NCI-H510A (cell line): ENCODE measurements at regions not wholly inside any gene's neighbourhood (a gene's known extent, or its start where the extent isn't known, plus 50 kb on each side); places are given as distances from the start of the nearest gene placed in this dataset.

Source experiments
- DNase-seq: peaks from one replicate; lab custom pipeline; 2025; lab: John Stamatoyannopoulos, UW

DNA sequence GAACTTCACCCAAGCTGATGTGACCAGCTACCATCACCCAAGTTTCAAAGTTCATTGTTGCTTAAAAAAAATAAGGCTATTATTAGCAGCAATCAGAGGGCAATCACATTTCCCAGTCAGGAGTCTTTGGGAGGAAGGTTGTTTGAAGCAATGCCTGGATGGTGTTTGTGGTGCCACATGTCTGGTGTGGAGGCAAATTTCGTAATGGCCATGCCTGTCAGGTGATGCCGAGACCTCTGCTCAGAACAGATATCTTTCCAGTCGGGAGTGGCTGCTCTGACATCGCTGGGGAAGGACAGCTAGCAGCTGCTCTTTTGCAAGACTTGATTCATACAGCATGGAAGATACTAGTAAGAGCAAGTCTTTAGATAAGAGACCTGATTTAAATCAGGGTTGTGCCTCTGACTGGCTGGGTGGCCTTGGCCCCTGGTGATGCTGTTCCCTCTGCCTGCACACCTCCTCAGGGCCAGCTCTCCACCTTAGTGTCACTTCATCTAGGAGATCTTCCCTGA, 187.8 kb upstream of the JUN start:
- DNase-seq = no peak

GRCh38 chr1:58975888-58976287, 192.0 kb upstream of the JUN start:
- no peak for DNase-seq

- DNase-seq = no peak
These were observed 192.4 kb upstream of the JUN start for GRCh38 chr1:58976294-58976693.

DNA sequence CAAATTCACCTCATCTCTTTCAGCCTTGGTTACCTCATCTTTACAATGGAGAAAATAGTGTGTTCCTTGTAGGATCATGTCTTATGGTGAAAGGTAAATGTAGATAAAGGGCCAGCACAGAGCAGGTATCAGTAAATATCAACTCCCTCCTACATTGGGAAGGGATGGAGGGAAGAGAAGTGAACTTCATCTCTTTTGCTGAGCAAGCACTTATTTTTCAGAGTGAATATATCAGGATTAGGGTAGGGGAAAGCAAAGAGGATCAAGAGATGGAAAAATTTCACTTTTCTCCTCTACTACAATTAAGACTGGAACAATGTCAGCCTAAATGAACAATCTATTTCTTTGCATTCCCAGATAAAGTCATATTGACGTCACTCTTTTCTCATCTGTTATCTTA, 193.8 kb upstream of the JUN start:
- DNase-seq = no peak

GRCh38 chr1:58978096-58978495, 194.2 kb upstream of the JUN start:
- no peak for DNase-seq

DNA sequence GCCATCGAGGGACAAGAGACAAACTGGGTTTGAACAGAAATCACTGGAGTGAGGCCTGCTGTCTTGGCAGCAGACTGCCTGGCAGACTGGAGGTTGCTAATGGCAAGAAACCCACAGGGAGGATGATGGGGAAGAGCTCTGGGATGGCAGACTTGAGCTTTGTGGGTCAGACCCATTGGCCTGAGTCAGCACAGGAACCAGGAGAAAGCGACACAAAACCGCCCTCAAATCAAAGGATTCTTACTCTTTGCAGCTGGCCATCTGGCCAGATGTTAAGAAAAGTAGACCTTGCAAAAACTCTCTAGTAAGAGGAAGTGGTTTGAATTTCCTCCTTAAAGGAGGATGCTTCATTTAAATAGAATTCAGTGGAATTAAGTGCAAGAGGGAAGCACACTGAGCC, 195.2 kb upstream of the JUN start:
- no peak for DNase-seq

- no peak for DNase-seq
These were observed 195.8 kb upstream of the JUN start for GRCh38 chr1:58979677-58980076.

- no peak for DNase-seq
These were observed 197.5 kb upstream of the JUN start for GRCh38 chr1:58981392-58981791.

- no peak for DNase-seq
These were observed 198.6 kb upstream of the JUN start for GRCh38 chr1:58982259-58982998.

DNA sequence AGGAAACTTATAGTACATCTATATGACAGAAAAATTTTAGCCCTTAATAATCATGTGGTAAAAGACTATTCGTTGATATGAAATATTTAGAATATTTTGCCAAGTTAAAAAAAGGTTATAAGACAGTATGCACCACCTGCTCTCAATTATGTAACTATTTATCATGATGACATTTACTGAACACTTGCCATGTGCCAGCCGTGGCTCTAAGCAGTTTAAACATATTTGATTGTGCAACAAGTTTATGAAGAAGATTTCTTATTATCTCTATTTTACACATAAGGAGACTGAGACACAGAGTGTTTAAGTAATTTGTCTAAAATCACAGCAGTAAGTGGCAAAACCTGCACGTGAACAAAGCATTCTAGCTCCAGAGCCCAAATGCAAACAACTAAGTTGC, 199.3 kb upstream of the JUN start:
- no peak for DNase-seq

DNA sequence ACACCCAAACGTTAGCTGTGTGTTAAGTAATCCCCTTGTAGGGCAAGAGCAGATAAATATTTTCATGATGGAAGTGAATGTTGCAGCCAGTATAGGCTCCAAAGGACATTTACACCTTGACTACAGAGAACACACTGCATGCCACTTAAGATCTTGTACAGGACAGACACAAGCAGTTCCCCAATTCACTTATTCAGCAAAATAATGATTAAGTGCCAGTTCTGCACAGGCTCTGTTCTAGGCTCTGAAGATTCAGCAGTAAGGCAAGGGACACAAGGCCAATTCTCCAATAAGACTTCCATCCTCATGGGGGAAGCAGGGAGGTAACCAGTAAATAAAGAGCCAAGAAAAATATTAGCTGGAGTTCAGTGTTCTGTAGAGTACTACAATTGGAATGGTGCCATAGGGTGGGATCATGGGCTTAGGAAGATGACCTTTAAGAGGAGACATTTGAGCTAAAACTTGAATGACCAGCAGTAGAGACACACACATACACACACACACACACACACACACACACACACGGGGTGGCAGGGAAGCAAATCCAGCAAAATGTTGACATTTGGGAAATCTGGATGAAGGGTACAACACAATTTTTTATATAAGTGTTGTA, 199.9 kb upstream of the JUN start:
- no peak for DNase-seq

GRCh38 chr1:58986996-58987767, 203.3 kb upstream of the JUN start:
- DNase-seq = no peak

DNA sequence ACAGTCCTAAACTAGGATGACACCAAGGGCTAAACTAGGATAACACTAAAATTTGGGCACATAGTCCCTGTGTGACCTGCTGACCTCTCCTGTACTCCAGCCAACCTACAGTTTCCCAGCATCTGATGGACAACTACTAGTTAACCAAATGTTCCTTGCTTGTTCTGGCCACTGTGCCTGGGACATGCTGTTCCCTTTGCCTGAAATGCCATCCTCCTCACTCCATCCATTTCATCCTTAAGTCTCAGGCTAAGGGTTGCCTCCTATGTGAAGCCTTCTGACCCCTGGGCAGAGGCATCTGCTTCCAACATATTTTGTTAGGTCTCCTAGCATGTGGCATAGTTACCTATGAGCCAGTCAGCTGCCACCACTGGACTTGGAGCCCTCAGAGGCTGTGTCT, 204.9 kb upstream of the JUN start:
- DNase-seq = no peak

DNA sequence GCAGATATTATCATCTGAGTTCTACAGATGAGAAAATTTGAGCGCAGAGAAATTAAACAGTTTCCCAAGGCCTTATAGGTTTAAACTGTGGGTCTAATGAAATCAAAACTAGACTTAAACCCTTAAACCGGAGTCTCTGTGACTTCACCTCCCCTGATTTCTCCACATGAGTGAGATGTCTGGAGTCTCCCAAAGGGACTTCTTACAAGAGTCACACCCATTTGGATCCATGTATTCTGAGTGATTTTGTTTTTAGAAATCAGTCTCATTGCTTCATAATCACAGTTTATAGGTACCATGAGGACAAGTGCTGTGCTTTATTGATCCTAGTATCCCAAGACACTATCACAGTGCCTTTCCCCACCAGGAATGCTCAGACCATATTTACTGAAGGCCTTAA, 206.0 kb upstream of the JUN start:
- no peak for DNase-seq

DNA sequence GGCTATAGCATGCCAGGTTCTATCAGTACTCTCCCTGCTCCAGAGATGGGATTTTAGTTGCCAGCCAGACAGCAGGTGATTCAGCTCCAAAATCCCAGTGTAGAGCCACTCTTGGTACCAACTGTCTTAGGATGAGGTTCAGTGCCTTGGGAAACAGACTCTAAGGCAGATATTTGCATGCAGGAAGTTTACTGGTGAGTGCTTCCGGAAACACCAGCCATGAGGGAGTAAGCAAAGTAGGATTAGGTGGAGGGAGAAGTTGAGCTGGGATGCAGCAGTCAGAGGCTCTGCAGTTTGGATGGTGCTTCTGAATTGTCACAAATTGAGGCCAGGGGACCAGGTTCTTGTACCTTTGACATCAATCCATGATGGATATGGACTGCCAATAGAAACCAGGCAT, 207.5 kb upstream of the JUN start:
- no peak for DNase-seq

DNA sequence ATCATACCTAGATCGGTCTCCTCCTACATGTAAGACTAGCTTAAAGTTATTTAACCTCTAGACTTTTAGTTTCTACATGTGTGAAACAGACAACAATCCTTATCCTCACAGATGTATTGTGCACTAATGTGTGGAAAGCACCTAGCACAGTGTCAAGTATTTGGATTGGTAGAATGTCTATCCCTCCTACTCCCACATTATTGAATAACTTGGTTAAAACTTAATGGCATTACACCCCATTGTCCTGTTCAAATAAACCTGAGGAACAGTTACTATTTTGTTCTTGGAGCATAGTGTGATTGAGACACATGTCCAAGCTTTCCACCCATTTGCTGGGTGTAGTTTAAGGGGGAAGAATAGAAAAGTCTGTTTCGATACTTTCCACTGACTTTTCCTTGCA, 208.8 kb upstream of the JUN start:
- no peak for DNase-seq

DNA sequence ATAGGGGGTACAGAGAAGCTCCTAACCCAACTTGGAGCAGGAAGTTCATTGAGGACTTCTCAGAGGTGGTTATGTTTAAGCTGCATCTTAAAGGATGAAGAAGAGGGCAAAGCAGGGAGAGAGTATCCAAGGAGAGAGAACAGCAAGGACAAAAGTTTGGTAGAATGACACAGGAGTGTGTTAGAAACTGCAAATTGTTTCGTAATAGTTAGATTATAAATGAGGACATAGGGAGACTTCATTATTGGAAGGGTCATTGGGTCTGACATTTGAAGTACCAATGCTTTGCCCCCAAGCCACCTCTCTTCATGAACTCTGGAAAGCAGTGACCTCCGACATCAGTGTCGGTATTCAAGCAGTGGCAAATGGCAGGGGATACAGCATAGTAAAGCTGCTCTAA, 209.6 kb upstream of the JUN start:
- no peak for DNase-seq

DNA sequence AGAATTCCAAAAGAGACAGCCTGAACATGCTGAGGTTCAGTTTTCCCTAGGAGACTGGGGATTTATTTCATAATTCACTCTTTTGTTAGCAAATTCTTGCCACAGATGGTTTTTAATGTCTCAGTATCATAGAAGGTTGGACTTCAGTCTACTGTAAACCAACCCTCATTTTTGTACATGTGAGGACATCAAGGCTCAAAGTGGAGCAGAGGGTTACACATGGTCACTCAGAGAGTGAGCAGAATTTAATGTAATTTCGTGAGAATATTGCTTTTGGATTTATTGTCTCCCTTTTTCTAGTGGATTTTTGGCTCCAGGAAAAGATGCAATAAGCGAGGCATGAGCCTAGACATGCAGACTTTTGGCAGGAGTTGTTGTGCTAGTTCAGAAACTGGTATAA, 210.8 kb upstream of the JUN start:
- no peak for DNase-seq

- no peak for DNase-seq
These were observed 212.7 kb upstream of the JUN start for GRCh38 chr1:58996341-58997059.

DNA sequence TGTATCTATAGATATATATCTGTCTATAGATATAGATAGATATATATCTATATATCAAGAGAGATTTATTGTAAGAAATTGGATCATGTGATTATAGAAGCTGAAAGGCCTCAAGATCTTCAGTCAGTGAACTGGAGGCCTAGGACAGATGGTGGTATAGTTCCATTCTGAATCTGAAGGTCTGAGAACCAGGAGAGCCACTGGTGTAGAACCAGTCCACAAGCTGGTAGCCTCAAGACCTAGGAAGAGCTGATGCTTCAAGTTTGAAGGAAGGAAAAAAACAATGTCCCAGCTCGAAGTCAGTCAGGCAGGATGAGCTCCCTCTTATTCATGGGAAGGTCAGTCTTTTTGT, 213.2 kb upstream of the JUN start:
- DNase-seq = no peak

- DNase-seq = no peak
These were observed 213.8 kb upstream of the JUN start for GRCh38 chr1:58997637-58998036.

DNA sequence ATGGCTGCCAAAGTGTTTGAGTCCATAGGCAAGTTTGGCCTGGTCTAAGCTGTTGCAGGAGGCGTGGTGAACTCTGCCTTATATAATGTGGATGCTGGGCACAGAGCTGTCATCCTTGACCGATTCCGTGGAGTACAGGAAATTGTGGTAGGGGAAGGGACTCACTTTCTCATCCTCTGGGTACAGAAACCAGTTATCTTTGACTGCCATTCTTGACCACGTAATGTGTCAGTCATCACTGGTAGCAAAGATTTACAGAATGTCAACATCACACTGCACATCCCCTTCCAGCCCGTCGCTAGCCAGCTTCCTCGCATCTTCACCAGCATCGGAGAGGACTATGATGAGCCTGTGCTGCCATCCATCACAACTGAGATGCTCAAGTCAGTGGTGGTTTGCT, 215.8 kb upstream of the JUN start:
- DNase-seq = no peak

DNA sequence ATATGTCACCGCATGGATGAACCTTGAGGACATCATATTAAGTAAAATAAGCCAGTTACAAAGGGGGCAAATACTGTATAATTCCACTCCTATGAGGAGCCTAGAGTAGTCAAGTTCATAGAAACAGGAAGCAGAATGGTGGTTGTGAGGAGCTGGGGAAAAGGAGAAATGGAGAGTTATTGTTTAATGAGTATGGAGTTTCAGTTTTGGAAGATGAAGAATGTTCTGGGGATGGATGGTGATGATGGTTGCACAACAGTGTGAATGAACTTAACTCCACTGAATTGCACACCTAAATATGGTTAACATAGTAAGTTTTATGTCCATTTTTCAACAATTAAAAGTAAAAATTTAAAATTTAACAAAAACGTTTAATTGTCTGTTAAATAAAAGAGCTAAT, 220.9 kb upstream of the JUN start:
- no peak for DNase-seq
